Upper lobe of right lung (tissue), 1 donor: ENCODE measurements at regions not wholly inside any gene's neighbourhood (a gene's known extent, or its start where the extent isn't known, plus 50 kb on each side); places are given as distances from the start of the nearest gene placed in this dataset.
"Not testable (repeated sequence)": the region's sequence is repeated elsewhere in the genome, so short reads cannot be mapped to it uniquely, and the experiment has no call there.

Source experiments
- ATAC-seq: fragments of 200-7000 bp; cut with Tn5 transposase; one replicate; pipeline ENCODE4 v1.9.1; 2020; ENCODE audit warnings: mild to moderate bottlenecking, moderate library complexity
- DNase-seq: peaks from one replicate; pipeline ENCODE4 v3.0.0-alpha.2; 2020
- H3K27ac ChIP-seq: fragments of 200-600 bp; one replicate; pipeline ENCODE4 v1.8.0; 2022
- H3K27me3 ChIP-seq: fragments of 200-600 bp; one replicate; pipeline ENCODE4 v1.8.0; 2022; ENCODE audit warnings: mild to moderate bottlenecking
- H3K36me3 ChIP-seq: fragments of 200-600 bp; one replicate; pipeline ENCODE4 v1.8.0; 2022
- H3K4me1 ChIP-seq: fragments of 200-600 bp; one replicate; pipeline ENCODE4 v1.8.0; 2022
- H3K4me3 ChIP-seq: fragments of 200-600 bp; one replicate; pipeline ENCODE4 v1.8.0; 2022; ENCODE audit warnings: mild to moderate bottlenecking
- H3K9me3 ChIP-seq: fragments of 200-600 bp; one replicate; pipeline ENCODE4 v1.8.0; 2022
- CTCF ChIP-seq: fragments of 200-600 bp; IDR thresholded peaks from one replicate; pipeline ENCODE4 v1.8.0; 2022; ENCODE audit warnings: antibody characterized with exemption
- intact Hi-C: fragments of 100-400 bp; cut with DNase I; formaldehyde crosslinking; loops from one replicate; pipeline ENCODE4 v1.11.0; 2022
- donor health status: DM: no; HTN: yes; CAD: no; lungs with severe emphysema.

GRCh38 chr11:35046681-35047080 lies 92.3 kb upstream of the CD44 start:
- Histone ChIP-seq H3K27ac (no peak overlapping the region), H3K4me1 (peaks cover 30% of the 10 kb centered on the region), H3K4me3 (no peak overlapping the region), H3K27me3 (no peaks in the 10 kb centered on the region), H3K9me3 (no peaks in the 10 kb centered on the region), H3K36me3 (no peaks in the 10 kb centered on the region)
- TF ChIP-seq CTCF = no peak
- no peak for DNase-seq
- intact Hi-C loops = no loop called here
- no peak for ATAC-seq

- TF ChIP-seq CTCF = no peak
- no peaks in the 10 kb centered on the region for H3K36me3 ChIP-seq
- H3K27me3 ChIP-seq = no peaks in the 10 kb centered on the region
- DNase-seq = no peak
- H3K4me1 ChIP-seq = peaks cover 30% of the 10 kb centered on the region
- intact Hi-C loops = no loop called here
- no peak overlapping the region for H3K4me3 ChIP-seq
- H3K9me3 ChIP-seq = no peaks in the 10 kb centered on the region
- no peak overlapping the region for H3K27ac ChIP-seq
- peak; percentile 6 for ATAC-seq
These were observed 91.8 kb upstream of the CD44 start for GRCh38 chr11:35047179-35047578.

- TF ChIP-seq CTCF = no peak
- Histone ChIP-seq H3K4me1 (peaks cover 25% of the 10 kb centered on the region), H3K36me3 (no peaks in the 10 kb centered on the region), H3K27ac (no peak overlapping the region), H3K4me3 (no peak overlapping the region), H3K9me3 (no peaks in the 10 kb centered on the region), H3K27me3 (no peaks in the 10 kb centered on the region)
- intact Hi-C loops = no loop called here
- no peak for DNase-seq
- ATAC-seq = no peak
These were observed 91.2 kb upstream of the CD44 start for GRCh38 chr11:35047769-35048168.

- peaks cover 23% of the 10 kb centered on the region for H3K4me1 ChIP-seq
- intact Hi-C loops, ATAC-seq, H3K27me3 ChIP-seq, H3K9me3 ChIP-seq, H3K27ac ChIP-seq, H3K4me3 ChIP-seq, DNase-seq, H3K36me3 ChIP-seq: not testable (repeated sequence)
These were observed 90.6 kb upstream of the CD44 start for GRCh38 chr11:35048346-35048745.

GRCh38 chr11:35049859-35050531 lies 89.0 kb upstream of the CD44 start:
- peaks cover 8% of the 10 kb centered on the region for H3K4me1 ChIP-seq
- H3K27me3 ChIP-seq = no peaks in the 10 kb centered on the region
- ATAC-seq (no peak), DNase-seq (no peak)
- no peak overlapping the region for H3K27ac ChIP-seq
- intact Hi-C loops = no loop called here
- TF ChIP-seq CTCF = no peak
- no peak overlapping the region for H3K4me3 ChIP-seq
- no peaks in the 10 kb centered on the region for H3K36me3 ChIP-seq
- no peaks in the 10 kb centered on the region for H3K9me3 ChIP-seq

GRCh38 chr11:35050541-35050995 lies 88.4 kb upstream of the CD44 start:
- Histone ChIP-seq H3K9me3 (no peaks in the 10 kb centered on the region), H3K4me1 (peaks cover 5% of the 10 kb centered on the region), H3K27ac (no peak overlapping the region), H3K4me3 (no peak overlapping the region), H3K36me3 (no peaks in the 10 kb centered on the region), H3K27me3 (no peaks in the 10 kb centered on the region)
- no peak for DNase-seq
- TF ChIP-seq CTCF = no peak
- ATAC-seq = no peak
- intact Hi-C loops = no loop called here
